GM19372 (cell line): ENCODE measurements at regions not wholly inside any gene's neighbourhood (a gene's known extent, or its start where the extent isn't known, plus 50 kb on each side); places are given as distances from the start of the nearest gene placed in this dataset.

Experiments used
- ATAC-seq: cut with Tn5 transposase; IDR thresholded peaks from one replicate; pipeline ENCODE4 v1.9.1; 2021; ENCODE audit warnings: mild to moderate bottlenecking, low read depth, moderate library complexity; ENCODE audit not compliant: unreplicated experiment

- ATAC-seq: no peak
Observed at GRCh38 chr3:18888370-18888769, 259.9 kb upstream of the KCNH8 start.

GRCh38 chr3:18886331-18886730 lies 262.0 kb upstream of the KCNH8 start:
- no peak for ATAC-seq

GRCh38 chr3:18885612-18886011 lies 262.7 kb upstream of the KCNH8 start:
- no peak for ATAC-seq

- ATAC-seq: no peak
Observed at GRCh38 chr3:18883571-18883970, 264.7 kb upstream of the KCNH8 start.

- ATAC-seq: no peak
Observed at GRCh38 chr3:18880691-18881090, 267.6 kb upstream of the KCNH8 start.

GRCh38 chr3:18872466-18872865 lies 275.8 kb upstream of the KCNH8 start:
- ATAC-seq: no peak

- ATAC-seq: no peak
Observed at GRCh38 chr3:18870642-18871041, 277.7 kb upstream of the KCNH8 start.

GRCh38 chr3:18870074-18870640 lies 278.2 kb upstream of the KCNH8 start:
- ATAC-seq: no peak

GRCh38 chr3:18868911-18869689 lies 279.2 kb upstream of the KCNH8 start:
- ATAC-seq: no peak

- ATAC-seq: no peak
Observed at GRCh38 chr3:18866899-18867298, 281.4 kb upstream of the KCNH8 start.

- ATAC-seq: no peak
Observed at GRCh38 chr3:18864933-18865731, 283.2 kb upstream of the KCNH8 start.

GRCh38 chr3:18862077-18862476 lies 286.2 kb upstream of the KCNH8 start:
- no peak for ATAC-seq

- no peak for ATAC-seq
Observed at GRCh38 chr3:18861137-18861536, 287.2 kb upstream of the KCNH8 start.

GRCh38 chr3:18853269-18853668 lies 295.0 kb upstream of the KCNH8 start:
- ATAC-seq: no peak

GRCh38 chr3:18847583-18848197 lies 300.6 kb upstream of the KCNH8 start:
- peak; percentile 60 for ATAC-seq

GRCh38 chr3:18843983-18844382 lies 304.3 kb upstream of the KCNH8 start:
- ATAC-seq: no peak

GRCh38 chr3:18843188-18843587 lies 305.1 kb upstream of the KCNH8 start:
- ATAC-seq: no peak

GRCh38 chr3:18841422-18842343 lies 306.6 kb upstream of the KCNH8 start:
- ATAC-seq: no peak

GRCh38 chr3:18840535-18841137 lies 307.7 kb upstream of the KCNH8 start:
- no peak for ATAC-seq

- ATAC-seq: no peak
Observed at GRCh38 chr3:18838758-18839157, 309.6 kb upstream of the KCNH8 start.
